CD4-positive, alpha-beta memory T cell (primary cell): ENCODE measurements at regions not wholly inside any gene's neighbourhood (a gene's known extent, or its start where the extent isn't known, plus 50 kb on each side); places are given as distances from the start of the nearest gene placed in this dataset.

Experiments used
- CTCF ChIA-PET: fragments of 350-600 bp; sonication (Branson Sonifier 250); formaldehyde crosslinking; loops from one replicate; lab custom pipeline; 2021; ENCODE audit warnings: inconsistent platforms; ENCODE audit not compliant: partially characterized antibody; lab: Charles Lee
- POLR2A ChIA-PET: fragments of 350-600 bp; sonication (Branson Sonifier 250); formaldehyde crosslinking; loops from one replicate; lab custom pipeline; 2021; ENCODE audit not compliant: partially characterized antibody; lab: Charles Lee
- DNase-seq, 5 donors: peaks; one replicate each; pipeline versions ENCODE4 v3.0.0 to v3.0.0-alpha.2; 2020 to 2022; ENCODE audit warnings: mixed read lengths in 1 of 5
- H3K27ac ChIP-seq: one replicate; pipeline ENCODE4 v1.7.0; 2013; ENCODE audit warnings: low read depth, low read length
- H3K27me3 ChIP-seq: 2 replicates; pipeline ENCODE4 v1.7.0; 2013; ENCODE audit warnings: mild to moderate bottlenecking, low read length, moderate library complexity; ENCODE audit not compliant: insufficient read depth
- H3K36me3 ChIP-seq: 2 replicates; pipeline ENCODE4 v1.7.0; 2013; ENCODE audit warnings: mild to moderate bottlenecking, low read length, moderate library complexity; ENCODE audit not compliant: insufficient read depth
- H3K4me1 ChIP-seq: 2 replicates; pipeline ENCODE4 v1.7.0; 2013; ENCODE audit warnings: mild to moderate bottlenecking, low read length, moderate library complexity; ENCODE audit not compliant: insufficient read depth
- H3K4me3 ChIP-seq, 2 donors: one replicate each; pipeline ENCODE4 v1.7.0; 2013; ENCODE audit warnings: low read length in 2 of 2, mild to moderate bottlenecking in 1 of 2
- H3K9me3 ChIP-seq, 2 donors: one replicate each; pipeline ENCODE4 v1.7.0; 2013; ENCODE audit warnings: low read length in 2 of 2, control low read depth in 1 of 2; ENCODE audit not compliant: control insufficient read depth in 1 of 2
- H3K27ac Mint-ChIP-seq, 7 donors: one replicate each; pipeline ENCODE4 v1.8.0; 2020 to 2021; ENCODE audit warnings: mixed read lengths in 7 of 7, mild to moderate bottlenecking in 6 of 7, inconsistent platforms in 3 of 7, moderate library complexity in 3 of 7
- H3K27me3 Mint-ChIP-seq, 2 donors: one replicate each; pipeline ENCODE4 v1.8.0; 2020 to 2021; ENCODE audit warnings: mixed read lengths in 2 of 2
- H3K36me3 Mint-ChIP-seq, 2 donors: one replicate each; pipeline ENCODE4 v1.8.0; 2020 to 2021; ENCODE audit warnings: mixed read lengths in 2 of 2, inconsistent platforms in 1 of 2, mild to moderate bottlenecking in 1 of 2
- H3K4me1 Mint-ChIP-seq, 4 donors: one replicate each; pipeline ENCODE4 v1.8.0; 2020 to 2021; ENCODE audit warnings: mixed read lengths in 4 of 4, mild to moderate bottlenecking in 1 of 4
- H3K4me3 Mint-ChIP-seq, 8 donors: one replicate each; pipeline ENCODE4 v1.8.0; 2020 to 2021; ENCODE audit warnings: mixed read lengths in 8 of 8, mild to moderate bottlenecking in 7 of 8, moderate library complexity in 6 of 8, inconsistent platforms in 3 of 8
- H3K9me3 Mint-ChIP-seq, 8 donors: one replicate each; pipeline ENCODE4 v1.8.0; 2020 to 2021; ENCODE audit warnings: mixed read lengths in 8 of 8, mild to moderate bottlenecking in 5 of 8, inconsistent platforms in 3 of 8, moderate library complexity in 1 of 8
- intact Hi-C: fragments of 100-400 bp; cut with micrococcal nuclease; formaldehyde crosslinking; loops from one replicate; pipeline ENCODE4 v1.15.1; 2023

- H3K4me1 Mint-ChIP-seq, result no peaks in the 10 kb centered on the region
- intact Hi-C loops, result no loop called here
- Histone ChIP-seq H3K4me3 (no peak overlapping the region), H3K4me1 (no peaks in the 10 kb centered on the region), H3K27ac (no peak overlapping the region), H3K27me3 (no peaks in the 10 kb centered on the region), H3K36me3 (no peaks in the 10 kb centered on the region), H3K9me3 (no peaks in the 10 kb centered on the region)
- no peak overlapping the region for H3K4me3 Mint-ChIP-seq
- no peaks in the 10 kb centered on the region for H3K9me3 Mint-ChIP-seq
- no peak for DNase-seq
- POLR2A ChIA-PET, result no interaction called here
- no peak overlapping the region for H3K27ac Mint-ChIP-seq
- CTCF ChIA-PET, result no interaction called here
- H3K27me3 Mint-ChIP-seq, result peaks cover 9 to 19% of the 10 kb centered on the region in 2 donors
- no peaks in the 10 kb centered on the region for H3K36me3 Mint-ChIP-seq
Observed at GRCh38 chr2:19819097-19820065, 82.4 kb downstream of the TTC32 start.

- DNase-seq, result no peak
- ChIA-PET POLR2A (no interaction called here), CTCF (no interaction called here)
- peaks cover 3 to 15% of the 10 kb centered on the region in 2 donors for H3K27me3 Mint-ChIP-seq
- Histone ChIP-seq H3K27ac (no peak overlapping the region), H3K4me3 (no peak overlapping the region), H3K36me3 (no peaks in the 10 kb centered on the region), H3K4me1 (no peaks in the 10 kb centered on the region), H3K9me3 (no peaks in the 10 kb centered on the region), H3K27me3 (no peaks in the 10 kb centered on the region)
- no peak overlapping the region for H3K4me3 Mint-ChIP-seq
- no peaks in the 10 kb centered on the region for H3K4me1 Mint-ChIP-seq
- no peaks in the 10 kb centered on the region for H3K36me3 Mint-ChIP-seq
- H3K27ac Mint-ChIP-seq, result no peak overlapping the region
- H3K9me3 Mint-ChIP-seq, result no peaks in the 10 kb centered on the region
- intact Hi-C loops, result no loop called here
Observed at GRCh38 chr2:19818543-19818942, 83.2 kb downstream of the TTC32 start.

- Mint-ChIP-seq H3K27ac (no peak overlapping the region), H3K9me3 (no peaks in the 10 kb centered on the region), H3K27me3 (peaks cover 3 to 15% of the 10 kb centered on the region in 2 donors), H3K4me1 (no peaks in the 10 kb centered on the region), H3K4me3 (no peak overlapping the region), H3K36me3 (no peaks in the 10 kb centered on the region)
- ChIA-PET POLR2A (no interaction called here), CTCF (no interaction called here)
- Histone ChIP-seq H3K27ac (no peak overlapping the region), H3K4me1 (no peaks in the 10 kb centered on the region), H3K9me3 (no peaks in the 10 kb centered on the region), H3K4me3 (no peak overlapping the region), H3K27me3 (no peaks in the 10 kb centered on the region), H3K36me3 (no peaks in the 10 kb centered on the region)
- no peak for DNase-seq
- intact Hi-C loops, result no loop called here
Observed at GRCh38 chr2:19818039-19818438, 83.7 kb downstream of the TTC32 start.

GRCh38 chr2:19815746-19816145 is 86.0 kb downstream of the TTC32 start:
- Mint-ChIP-seq H3K9me3 (no peaks in the 10 kb centered on the region), H3K4me1 (no peaks in the 10 kb centered on the region), H3K27ac (no peak overlapping the region), H3K4me3 (no peak overlapping the region), H3K36me3 (no peaks in the 10 kb centered on the region), H3K27me3 (peaks cover 0 to 15% of the 10 kb centered on the region in 2 donors)
- Histone ChIP-seq H3K27ac (no peak overlapping the region), H3K4me1 (no peaks in the 10 kb centered on the region), H3K27me3 (no peaks in the 10 kb centered on the region), H3K9me3 (no peaks in the 10 kb centered on the region), H3K36me3 (no peaks in the 10 kb centered on the region), H3K4me3 (no peak overlapping the region)
- ChIA-PET POLR2A (no interaction called here), CTCF (no interaction called here)
- DNase-seq, result no peak
- intact Hi-C loops, result no loop called here

GRCh38 chr2:19812166-19812565 is 89.6 kb downstream of the TTC32 start:
- H3K27me3 Mint-ChIP-seq, result peaks cover 2 to 11% of the 10 kb centered on the region in 2 donors
- Histone ChIP-seq H3K4me1 (no peaks in the 10 kb centered on the region), H3K27ac (no peak overlapping the region), H3K4me3 (no peak overlapping the region), H3K9me3 (no peaks in the 10 kb centered on the region), H3K36me3 (no peaks in the 10 kb centered on the region), H3K27me3 (no peaks in the 10 kb centered on the region)
- no peak overlapping the region for H3K27ac Mint-ChIP-seq
- intact Hi-C loops, result no loop called here
- H3K4me1 Mint-ChIP-seq, result no peaks in the 10 kb centered on the region
- peaks cover 0 to 1% (median 0%) of the 10 kb centered on the region in 8 donors for H3K9me3 Mint-ChIP-seq
- POLR2A ChIA-PET, result no interaction called here
- CTCF ChIA-PET, result no interaction called here
- H3K36me3 Mint-ChIP-seq, result no peaks in the 10 kb centered on the region
- DNase-seq, result no peak
- H3K4me3 Mint-ChIP-seq, result no peak overlapping the region

GRCh38 chr2:19811186-19811585 is 90.6 kb downstream of the TTC32 start:
- Histone ChIP-seq H3K27ac (no peak overlapping the region), H3K4me1 (no peaks in the 10 kb centered on the region), H3K4me3 (no peak overlapping the region), H3K27me3 (no peaks in the 10 kb centered on the region), H3K36me3 (no peaks in the 10 kb centered on the region), H3K9me3 (no peaks in the 10 kb centered on the region)
- Mint-ChIP-seq H3K36me3 (no peaks in the 10 kb centered on the region), H3K4me1 (no peaks in the 10 kb centered on the region), H3K4me3 (no peak overlapping the region), H3K27ac (peak overlapping the region in 1 of 7 donors; percentile 19), H3K9me3 (peaks cover 0 to 2% (median 0%) of the 10 kb centered on the region in 8 donors), H3K27me3 (peaks cover 4 to 8% of the 10 kb centered on the region in 2 donors)
- ChIA-PET CTCF (no interaction called here), POLR2A (no interaction called here)
- DNase-seq, result no peak
- intact Hi-C loops, result no loop called here

GRCh38 chr2:19810637-19811036 is 91.1 kb downstream of the TTC32 start:
- Mint-ChIP-seq H3K4me1 (no peaks in the 10 kb centered on the region), H3K9me3 (peaks cover 0 to 2% (median 0%) of the 10 kb centered on the region in 8 donors), H3K4me3 (no peak overlapping the region), H3K27ac (no peak overlapping the region), H3K36me3 (no peaks in the 10 kb centered on the region), H3K27me3 (peaks cover 4 to 8% of the 10 kb centered on the region in 2 donors)
- intact Hi-C loops, result no loop called here
- no peak overlapping the region for H3K27ac ChIP-seq
- H3K36me3 ChIP-seq, result no peaks in the 10 kb centered on the region
- H3K9me3 ChIP-seq, result no peaks in the 10 kb centered on the region
- no peak for DNase-seq
- no peaks in the 10 kb centered on the region for H3K27me3 ChIP-seq
- CTCF ChIA-PET, result no interaction called here
- no peaks in the 10 kb centered on the region for H3K4me1 ChIP-seq
- no peak overlapping the region for H3K4me3 ChIP-seq
- POLR2A ChIA-PET, result no interaction called here
